HG02973 (cell line): ENCODE measurements at regions not wholly inside any gene's neighbourhood (a gene's known extent, or its start where the extent isn't known, plus 50 kb on each side); places are given as distances from the start of the nearest gene placed in this dataset.

Experiments
- ATAC-seq: cut with Tn5 transposase; IDR thresholded peaks from one replicate; pipeline ENCODE4 v1.9.1; 2021; ENCODE audit warnings: moderate library complexity; ENCODE audit not compliant: unreplicated experiment

- no peak for ATAC-seq
Measured at GRCh38 chr2:235140801-235141081, 188.9 kb downstream of the SH3BP4 start.

GRCh38 chr2:235141411-235142128 is 189.8 kb downstream of the SH3BP4 start:
- ATAC-seq = no peak

DNA sequence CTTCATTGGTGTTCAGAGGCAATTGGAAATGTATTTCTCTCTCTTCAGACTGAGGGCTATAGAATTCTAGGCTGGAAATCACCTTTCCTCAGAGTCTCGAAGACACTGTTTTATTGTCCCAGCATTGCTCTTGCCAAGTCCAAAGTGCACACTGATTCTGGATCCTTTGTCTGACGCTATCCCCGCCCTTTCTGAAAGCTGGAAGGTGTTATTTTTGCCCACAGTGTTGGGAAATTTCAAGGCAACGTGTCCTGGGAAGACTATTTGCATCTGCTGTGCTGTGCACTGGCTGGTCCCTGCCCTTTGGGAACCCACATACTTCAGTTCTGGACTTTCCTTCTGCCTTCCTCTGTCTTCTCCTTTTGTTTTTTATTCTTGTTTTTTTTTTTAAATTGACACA is 190.8 kb downstream of the SH3BP4 start:
- no peak for ATAC-seq

DNA sequence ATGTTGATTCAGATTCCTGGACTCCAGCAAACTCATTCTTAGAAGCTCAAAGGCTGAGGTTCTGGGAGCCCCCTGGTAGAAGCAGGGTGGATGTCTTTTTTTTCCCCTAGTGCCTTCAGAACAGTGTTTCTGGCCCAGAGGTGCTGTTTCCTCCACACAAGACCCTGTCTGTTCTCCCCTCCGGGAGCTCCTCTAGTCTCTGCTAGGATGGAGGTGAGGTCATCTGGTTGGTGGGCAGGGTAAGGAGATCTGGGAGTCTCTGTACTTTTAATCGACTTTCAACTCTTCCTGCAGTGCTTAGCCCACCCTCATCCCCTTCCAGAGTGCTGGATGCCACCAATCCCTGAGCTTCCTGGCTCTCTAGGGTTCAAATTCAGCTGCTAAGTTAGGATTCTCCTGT is 192.0 kb downstream of the SH3BP4 start:
- ATAC-seq = no peak

- ATAC-seq = no peak
Measured at GRCh38 chr2:235144291-235144690, 192.5 kb downstream of the SH3BP4 start.

- ATAC-seq = no peak
Measured at GRCh38 chr2:235146206-235146605, 194.4 kb downstream of the SH3BP4 start.

GRCh38 chr2:235146871-235147565 is 195.2 kb downstream of the SH3BP4 start:
- ATAC-seq = no peak

- ATAC-seq = no peak
Measured at GRCh38 chr2:235148201-235149170, 196.7 kb downstream of the SH3BP4 start.

- ATAC-seq = no peak
Measured at GRCh38 chr2:235149240-235149659, 197.4 kb downstream of the SH3BP4 start.

DNA sequence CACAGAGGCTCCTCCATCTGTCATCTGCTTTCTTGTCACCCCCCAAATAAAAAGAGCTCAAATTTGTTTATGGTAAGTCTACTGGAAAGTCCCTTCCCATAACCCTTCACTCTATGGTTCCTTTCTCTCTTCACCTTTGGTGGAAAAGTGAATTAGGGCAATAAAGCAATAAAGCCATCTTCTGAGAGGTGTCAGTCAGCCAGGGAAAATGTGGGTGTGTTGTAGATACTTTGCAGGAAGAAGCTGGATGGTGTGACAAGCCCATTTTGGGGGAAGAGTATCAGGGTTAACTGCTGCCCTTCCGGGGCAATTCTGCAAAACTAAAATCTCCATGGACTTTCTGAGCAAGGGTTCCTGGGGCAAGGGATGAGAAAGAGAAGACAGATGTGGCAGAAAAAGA is 197.9 kb downstream of the SH3BP4 start:
- no peak for ATAC-seq

GRCh38 chr2:235151152-235151551 is 199.3 kb downstream of the SH3BP4 start:
- no peak for ATAC-seq

DNA sequence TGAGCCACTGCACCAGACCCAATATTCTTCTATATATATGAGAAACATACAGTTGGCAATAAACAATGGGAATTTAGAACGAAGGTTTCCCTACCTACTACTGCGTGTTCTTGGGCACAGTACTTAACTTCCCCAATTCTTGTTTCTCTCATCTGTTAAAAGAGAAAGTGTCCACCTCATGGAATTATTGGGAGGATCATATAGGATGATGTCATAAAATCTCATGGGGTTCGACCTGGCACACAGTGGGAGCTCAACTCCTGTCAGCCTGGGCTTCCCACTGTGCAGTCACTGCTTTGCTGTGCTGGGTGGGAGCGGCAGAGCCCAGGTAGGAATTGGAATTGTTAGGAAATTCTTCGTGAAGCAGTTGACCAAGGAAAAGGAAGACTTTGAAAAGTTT is 203.3 kb downstream of the SH3BP4 start:
- ATAC-seq = no peak

- ATAC-seq = no peak
Measured at GRCh38 chr2:235156055-235156454, 204.2 kb downstream of the SH3BP4 start.

DNA sequence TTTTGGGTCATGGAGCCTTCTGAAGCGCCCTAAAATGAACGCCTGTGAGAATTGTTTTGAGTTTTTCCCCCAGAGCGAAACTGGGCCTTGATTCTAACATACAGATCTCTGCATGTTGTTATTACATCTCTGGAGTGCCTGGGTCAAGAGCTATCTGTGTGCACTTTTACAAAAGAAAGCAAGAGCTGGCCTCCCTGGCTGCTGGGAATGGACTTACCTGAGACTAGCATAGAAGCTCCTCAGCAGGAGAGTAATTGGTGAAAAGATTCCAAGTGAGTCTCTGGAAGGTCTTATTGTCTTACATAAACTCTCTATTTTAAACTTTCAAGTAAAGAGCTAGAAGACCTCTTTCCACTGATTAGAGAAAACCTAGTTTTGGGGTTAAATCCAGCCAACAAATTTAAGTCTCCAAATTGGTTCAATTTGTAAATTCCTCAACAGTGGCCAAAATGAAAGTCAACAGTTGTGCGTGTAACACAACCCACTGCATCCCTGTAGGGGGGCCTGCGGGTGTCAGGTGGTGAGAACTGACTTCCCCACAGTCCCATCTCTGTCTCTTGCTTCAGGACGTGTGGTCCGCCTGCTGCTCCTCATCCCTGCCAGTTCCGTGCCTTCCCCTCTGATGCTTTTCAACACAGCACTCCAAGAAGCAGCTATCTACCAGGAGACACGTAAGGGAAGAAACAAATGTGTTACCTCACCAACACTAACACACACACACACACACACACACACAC is 206.1 kb downstream of the SH3BP4 start:
- ATAC-seq = no peak

GRCh38 chr2:235160281-235160810 is 208.5 kb downstream of the SH3BP4 start:
- no peak for ATAC-seq

DNA sequence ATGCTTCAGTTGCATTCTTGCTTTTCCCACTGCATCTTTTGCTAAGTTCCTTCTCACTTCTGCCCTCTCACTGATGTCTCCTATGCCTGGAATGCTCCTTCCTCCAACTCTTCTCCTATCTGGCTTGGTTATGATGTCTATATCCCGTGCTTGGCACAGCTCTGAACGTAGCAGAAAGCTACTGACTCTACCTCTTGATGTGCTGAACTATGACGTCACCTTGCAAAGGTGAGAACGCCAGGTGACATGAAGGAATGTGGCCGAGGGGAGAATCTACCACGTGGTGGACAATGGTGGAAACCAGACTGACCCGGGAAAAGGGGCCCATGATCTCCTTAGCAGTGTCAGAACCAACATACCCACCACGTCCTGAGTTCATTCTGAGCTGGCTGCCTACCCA is 209.7 kb downstream of the SH3BP4 start:
- ATAC-seq = no peak

GRCh38 chr2:235162082-235162836 is 210.4 kb downstream of the SH3BP4 start:
- no peak for ATAC-seq

DNA sequence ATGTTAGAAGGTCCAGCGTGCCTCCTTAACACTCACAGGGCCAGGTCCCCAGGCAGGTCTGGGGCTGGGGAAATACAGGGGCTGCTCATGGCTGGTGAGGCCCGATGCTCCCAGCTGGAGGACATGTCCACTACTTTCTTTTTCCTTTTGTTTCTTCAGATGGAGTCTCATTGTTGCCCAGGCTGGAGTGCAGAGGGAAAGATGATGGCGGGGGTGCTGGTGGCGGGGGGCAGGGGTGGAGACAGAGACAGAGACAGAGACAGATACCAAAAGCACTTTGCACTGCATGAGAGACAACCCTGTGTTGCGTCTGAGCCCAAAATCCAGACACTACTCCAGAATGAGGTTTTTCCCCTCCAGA is 211.0 kb downstream of the SH3BP4 start:
- ATAC-seq = no peak

DNA sequence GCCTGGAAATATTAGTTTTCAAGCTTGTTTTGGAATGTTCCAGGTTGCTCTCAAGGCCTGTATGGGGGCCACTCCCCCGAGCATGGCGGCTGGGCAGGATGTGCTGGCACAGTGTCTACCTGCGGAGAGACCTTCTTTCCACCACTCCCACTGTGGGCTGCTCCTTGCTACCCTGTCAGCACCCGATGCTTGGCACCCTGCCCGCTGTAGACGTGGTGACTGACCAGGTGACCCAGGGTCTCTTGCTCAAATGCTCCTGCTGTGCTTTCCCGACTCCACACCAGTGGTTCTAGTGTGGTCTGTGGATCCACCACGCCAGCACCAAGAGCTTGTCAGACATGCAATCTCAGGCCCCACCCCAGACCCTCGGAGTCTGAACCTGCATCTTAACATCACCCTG is 213.3 kb downstream of the SH3BP4 start:
- no peak for ATAC-seq

DNA sequence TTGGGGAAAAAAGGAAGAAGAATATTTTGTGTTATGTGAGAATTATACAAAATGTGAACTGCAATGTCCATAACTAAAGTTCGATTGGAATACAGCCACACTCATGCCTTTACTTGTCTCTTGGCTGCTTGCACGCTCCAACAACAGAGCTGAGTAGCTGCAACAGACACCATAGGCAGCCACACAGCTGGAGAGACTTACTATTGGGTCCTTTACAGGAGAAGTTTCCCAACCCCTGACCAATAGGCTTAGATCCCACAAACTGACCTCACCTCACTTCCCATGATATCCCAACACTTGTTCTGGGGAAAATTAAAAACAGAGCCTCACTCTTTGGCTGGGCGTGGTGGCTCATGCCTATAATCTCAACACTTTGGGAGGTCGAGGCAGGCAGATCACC is 213.8 kb downstream of the SH3BP4 start:
- no peak for ATAC-seq
